Muscle of leg (tissue), 3 donors: ENCODE measurements at regions not wholly inside any gene's neighbourhood (a gene's known extent, or its start where the extent isn't known, plus 50 kb on each side); places are given as distances from the start of the nearest gene placed in this dataset.
A peak's percentile ranks its signal among the peaks of the same experiment; 100 is the strongest.

Experiments
- DNase-seq: peaks from one replicate; pipeline ENCODE4 v3.0.0; 2013
- H3K27ac ChIP-seq: one replicate; pipeline ENCODE4 v1.5.1; 2013; ENCODE audit warnings: mild to moderate bottlenecking, low read length, control low read depth
- H3K27me3 ChIP-seq: one replicate; pipeline ENCODE4 v1.6.1; 2013; ENCODE audit warnings: low read length; ENCODE audit not compliant: control insufficient read depth, insufficient read depth
- H3K36me3 ChIP-seq: one replicate; pipeline ENCODE4 v1.6.1; 2013; ENCODE audit warnings: low read length; ENCODE audit not compliant: control insufficient read depth, insufficient read depth
- H3K4me1 ChIP-seq: one replicate; pipeline ENCODE4 v1.6.1; 2013; ENCODE audit warnings: low read length; ENCODE audit not compliant: control insufficient read depth, insufficient read depth
- H3K4me3 ChIP-seq: one replicate; pipeline ENCODE4 v1.5.1; 2013; ENCODE audit warnings: low read length, control low read depth
- H3K9me3 ChIP-seq: replicated peaks from 2 replicates; pipeline ENCODE4 v1.6.1; 2013; ENCODE audit warnings: low read depth, low read length; ENCODE audit not compliant: control insufficient read depth
- WGBS: methylation state at CpG from one replicate; pipeline ENCODE4 v1.1.5; 2013; ENCODE audit warnings: missing lambda C conversion rate; ENCODE audit not compliant: insufficient coverage; 5-methylcytosine and 5-hydroxymethylcytosine counted together

GRCh38 chr5:6274846-6275543 lies 103.4 kb downstream of the MED10 start:
- H3K9me3 ChIP-seq: no peaks in the 10 kb centered on the region
- no peaks in the 10 kb centered on the region for H3K36me3 ChIP-seq
- no peak overlapping the region for H3K4me3 ChIP-seq
- no peak for DNase-seq
- no peaks in the 10 kb centered on the region for H3K4me1 ChIP-seq
- no peaks in the 10 kb centered on the region for H3K27me3 ChIP-seq
- no peak overlapping the region for H3K27ac ChIP-seq
- WGBS: no CpG with 5 or more reads among the region's 2 CpGs

DNA sequence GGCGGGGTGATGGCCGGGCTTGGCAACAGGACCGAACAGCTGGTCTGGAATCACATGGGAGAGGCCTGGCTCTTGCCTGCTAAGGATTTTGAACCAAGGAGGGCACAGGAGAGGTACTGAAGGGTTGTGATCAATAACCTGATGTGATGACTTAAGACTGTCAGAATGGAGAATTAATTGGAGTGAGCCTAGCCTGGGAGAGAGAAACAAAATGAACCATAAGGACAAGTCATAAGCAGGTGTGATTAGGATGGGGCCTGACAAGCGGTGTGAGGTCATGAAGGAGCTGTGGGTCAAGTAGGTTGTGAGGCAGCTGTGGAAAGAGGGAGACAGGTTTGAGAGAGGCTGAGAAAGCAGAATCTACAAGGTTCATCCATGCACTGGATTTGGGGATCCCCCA lies 104.6 kb downstream of the MED10 start:
- DNase-seq: no peak
- Histone ChIP-seq H3K4me3 (no peak overlapping the region), H3K36me3 (no peaks in the 10 kb centered on the region), H3K27me3 (no peaks in the 10 kb centered on the region), H3K27ac (no peak overlapping the region), H3K9me3 (no peaks in the 10 kb centered on the region), H3K4me1 (no peaks in the 10 kb centered on the region)
- WGBS: 61% methylated on average over 3 of the region's 4 CpGs

- H3K27me3 ChIP-seq: no peaks in the 10 kb centered on the region
- no peaks in the 10 kb centered on the region for H3K9me3 ChIP-seq
- no peaks in the 10 kb centered on the region for H3K36me3 ChIP-seq
- WGBS: 79% methylated on average over 3 of the region's 10 CpGs
- no peak overlapping the region for H3K27ac ChIP-seq
- H3K4me3 ChIP-seq: no peak overlapping the region
- H3K4me1 ChIP-seq: no peaks in the 10 kb centered on the region
- DNase-seq: no peak
Measured at GRCh38 chr5:6273090-6273735, 105.1 kb downstream of the MED10 start.

GRCh38 chr5:6269925-6270324 lies 108.4 kb downstream of the MED10 start:
- H3K27ac ChIP-seq: no peak overlapping the region
- WGBS: 90% methylated on average over 6 of the region's 7 CpGs
- H3K4me3 ChIP-seq: no peak overlapping the region
- H3K36me3 ChIP-seq: no peaks in the 10 kb centered on the region
- DNase-seq: no peak
- H3K27me3 ChIP-seq: no peaks in the 10 kb centered on the region
- no peaks in the 10 kb centered on the region for H3K9me3 ChIP-seq
- no peaks in the 10 kb centered on the region for H3K4me1 ChIP-seq

GRCh38 chr5:6266671-6267197 lies 111.6 kb downstream of the MED10 start:
- H3K36me3 ChIP-seq: no peaks in the 10 kb centered on the region
- WGBS: no CpG with 5 or more reads among the region's 3 CpGs
- no peaks in the 10 kb centered on the region for H3K4me1 ChIP-seq
- no peak overlapping the region for H3K4me3 ChIP-seq
- no peaks in the 10 kb centered on the region for H3K27me3 ChIP-seq
- no peak for DNase-seq
- no peaks in the 10 kb centered on the region for H3K9me3 ChIP-seq
- no peak overlapping the region for H3K27ac ChIP-seq

DNA sequence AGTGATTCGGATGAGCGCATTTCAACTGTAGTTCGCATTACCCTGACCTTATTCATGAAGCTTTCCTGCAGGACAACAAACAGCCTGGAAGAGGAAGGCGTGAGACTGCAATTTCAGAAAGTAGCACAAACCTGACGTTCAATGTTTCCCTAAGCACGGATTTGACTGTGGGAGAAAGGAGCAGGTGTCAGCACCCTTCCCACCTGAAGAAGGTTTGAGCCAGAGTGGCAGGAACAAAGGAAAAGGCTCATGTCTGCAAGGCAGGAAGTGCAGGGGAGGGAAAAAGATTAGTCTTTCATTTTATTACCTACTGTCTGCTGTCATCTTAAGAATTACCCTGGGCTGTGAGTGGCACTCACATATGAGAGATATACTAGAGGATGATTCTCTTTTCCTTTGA lies 114.0 kb downstream of the MED10 start:
- WGBS: 85% methylated on average over 6 of the region's 6 CpGs
- no peak overlapping the region for H3K27ac ChIP-seq
- H3K4me1 ChIP-seq: no peaks in the 10 kb centered on the region
- DNase-seq: no peak
- H3K27me3 ChIP-seq: no peaks in the 10 kb centered on the region
- no peaks in the 10 kb centered on the region for H3K36me3 ChIP-seq
- no peaks in the 10 kb centered on the region for H3K9me3 ChIP-seq
- H3K4me3 ChIP-seq: no peak overlapping the region

- Histone ChIP-seq H3K4me3 (no peak overlapping the region), H3K27me3 (no peaks in the 10 kb centered on the region), H3K9me3 (no peaks in the 10 kb centered on the region), H3K27ac (no peak overlapping the region), H3K36me3 (no peaks in the 10 kb centered on the region), H3K4me1 (no peaks in the 10 kb centered on the region)
- WGBS: 90% methylated on average over 9 of the region's 13 CpGs
- DNase-seq: no peak
Measured at GRCh38 chr5:6262651-6263363, 115.5 kb downstream of the MED10 start.

DNA sequence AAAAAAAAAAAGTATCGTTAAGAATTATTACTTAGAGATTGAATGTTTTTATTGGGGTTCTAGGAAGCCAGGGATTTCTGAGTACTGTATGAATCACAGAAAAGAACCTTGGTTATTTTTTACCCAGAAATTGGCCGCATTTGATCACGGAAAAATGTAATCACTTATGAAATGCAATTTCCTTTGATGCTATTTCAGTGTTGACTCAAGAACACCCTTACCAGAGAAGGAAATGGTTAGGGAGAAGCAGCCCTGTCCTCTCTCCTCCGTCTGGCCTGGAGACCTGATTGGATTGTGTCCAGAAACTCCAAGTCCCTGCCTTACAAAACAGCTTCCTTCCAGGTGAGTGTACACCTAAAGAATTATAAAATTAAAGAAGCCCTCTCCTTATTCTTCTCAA lies 116.7 kb downstream of the MED10 start:
- Histone ChIP-seq H3K4me1 (no peaks in the 10 kb centered on the region), H3K36me3 (no peaks in the 10 kb centered on the region), H3K27ac (no peak overlapping the region), H3K9me3 (no peaks in the 10 kb centered on the region), H3K4me3 (no peak overlapping the region), H3K27me3 (no peaks in the 10 kb centered on the region)
- WGBS: no CpG with 5 or more reads among the region's 4 CpGs
- peak; percentile 12 for DNase-seq

- Histone ChIP-seq H3K36me3 (no peaks in the 10 kb centered on the region), H3K27me3 (no peaks in the 10 kb centered on the region), H3K9me3 (no peaks in the 10 kb centered on the region), H3K4me3 (no peak overlapping the region), H3K4me1 (no peaks in the 10 kb centered on the region), H3K27ac (no peak overlapping the region)
- no peak for DNase-seq
- 83% methylated on average over 2 of the region's 3 CpGs for WGBS
Measured at GRCh38 chr5:6261256-6261655, 117.1 kb downstream of the MED10 start.

DNA sequence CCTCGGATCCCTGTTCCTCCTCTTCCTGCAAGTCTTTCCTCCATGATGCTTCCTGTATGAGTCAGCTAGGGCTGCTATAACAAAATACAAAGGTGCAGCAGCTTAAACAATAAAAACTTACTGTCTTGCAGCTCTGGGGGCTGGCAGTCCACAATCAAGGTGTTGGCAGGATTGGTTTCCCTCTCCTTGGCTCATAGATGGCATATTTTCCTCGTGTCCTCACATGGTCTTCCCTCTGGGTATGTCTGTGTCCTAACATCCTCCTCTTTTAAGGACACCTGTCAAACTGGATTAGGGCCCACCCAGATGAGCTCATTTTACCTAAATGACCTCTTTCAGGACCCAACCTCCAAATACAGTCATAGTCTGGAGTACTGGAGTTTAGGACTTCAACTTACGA lies 117.5 kb downstream of the MED10 start:
- no peak for DNase-seq
- no peak overlapping the region for H3K4me3 ChIP-seq
- WGBS: 57% methylated on average over 1 of the region's 3 CpGs
- H3K36me3 ChIP-seq: no peaks in the 10 kb centered on the region
- H3K9me3 ChIP-seq: no peaks in the 10 kb centered on the region
- no peaks in the 10 kb centered on the region for H3K4me1 ChIP-seq
- H3K27ac ChIP-seq: no peak overlapping the region
- no peaks in the 10 kb centered on the region for H3K27me3 ChIP-seq
